Heart left ventricle (tissue), 16 donors: ENCODE measurements at regions not wholly inside any gene's neighbourhood (a gene's known extent, or its start where the extent isn't known, plus 50 kb on each side); places are given as distances from the start of the nearest gene placed in this dataset.

ENCODE experiments used
- ATAC-seq, 4 donors: fragments of 200-7000 bp; cut with Tn5 transposase; one replicate each; pipeline ENCODE4 v1.9.1; 2020 to 2022; ENCODE audit warnings: moderate library complexity in 4 of 4, mild to moderate bottlenecking in 3 of 4, moderate number of reproducible peaks in 1 of 4
- DNase-seq, 5 donors: peaks; one replicate each; pipeline ENCODE4 v3.0.0-alpha.2; 2020
- H3K27ac ChIP-seq, 12 donors: fragments of 200-600 bp; sonication (generic) in 4 of 12; one replicate each; pipeline versions ENCODE4 v1.5.0 to v1.8.0; 2016 to 2022; ENCODE audit warnings: mild to moderate bottlenecking in 2 of 12
- H3K27me3 ChIP-seq, 9 donors: fragments of 200-600 bp; sonication (generic) in 2 of 9; one replicate each; pipeline versions ENCODE4 v1.5.1 to v1.8.0; 2016 to 2022; ENCODE audit warnings: mild to moderate bottlenecking in 3 of 9
- H3K36me3 ChIP-seq, 9 donors: fragments of 200-600 bp; sonication (generic) in 2 of 9; one replicate each; pipeline versions ENCODE4 v1.5.0 to v1.8.0; 2018 to 2022; ENCODE audit warnings: mild to moderate bottlenecking in 2 of 9
- H3K4me1 ChIP-seq, 12 donors: fragments of 200-600 bp; sonication (generic) in 4 of 12; one replicate each; pipeline versions ENCODE4 v1.5.0 to v1.8.0; 2016 to 2022; ENCODE audit warnings: mild to moderate bottlenecking in 3 of 12
- H3K4me3 ChIP-seq, 12 donors: fragments of 200-600 bp; sonication (generic) in 4 of 12; one replicate each; pipeline versions ENCODE4 v1.5.0 to v1.8.0; 2017 to 2022; ENCODE audit warnings: mild to moderate bottlenecking in 9 of 12, moderate library complexity in 4 of 12
- H3K9me3 ChIP-seq, 12 donors: fragments of 200-600 bp; sonication (generic) in 4 of 12; one replicate each; pipeline versions ENCODE4 v1.5.0 to v1.8.0; 2016 to 2022; ENCODE audit warnings: mild to moderate bottlenecking in 1 of 12
- POLR2A ChIP-seq, 2 donors: fragments of 450-650 bp; IDR thresholded peaks; one replicate each; pipeline ENCODE4 v1.6.1; 2017; ENCODE audit warnings: antibody characterized with exemption in 2 of 2, mild to moderate bottlenecking in 2 of 2, moderate library complexity in 2 of 2
- WGBS, 4 donors: extraction: QIAGEN DNeasy Blood & Tissue Kit in 2 of 4; methylation state at CpG; one replicate each; pipeline versions ENCODE4 v1.1.5 to v1.1.7; 2013 to 2018; 5-methylcytosine and 5-hydroxymethylcytosine counted together
- intact Hi-C, 10 donors: fragments of 100-400 bp; cut with DNase I; formaldehyde crosslinking; loops; one replicate each; pipeline versions ENCODE4 v1.11.1 to v1.14.2; 2022
- TF ChIP-seq, protein P1 (sequence below), 12 donors: fragments of 200-600 bp; sonication (generic) in 4 of 12; IDR thresholded peaks; one replicate each; pipeline versions ENCODE4 v1.5.0 to v1.8.0; 2018 to 2022; ENCODE audit warnings: antibody characterized with exemption in 12 of 12, mild to moderate bottlenecking in 5 of 12
- donor health status: ischemic (EF 13 %, LVEDD 7.1; RV severe dilation, severe dysfunction).
- donor health status: healthy with polysubstance abuse.
- donor health status: DM: no; HTN: yes; CAD: no.
- donor health status: DM: no; HTN: no; CAD: no.
- donor health status: ischemic (EF 25% LVEDD 6.9; RV normal size, moderate dysfunction).
- donor health status: ischemic (EF 25% LVEDD 5.7; RV mildly dilated, moderate dysfunction).
- donor health status: healthy.
- donor health status: DM: yes; HTN: yes; CAD: no.
- donor health status: ischemic (EF 35%, LVEDD 5.7; RV mildly dilated, moderate dysfunction).
- donor health status: nonischemic (EF 11% LVEDD 7.7; RV severe dilation, severe dysfunction).
- donor health status: DM: yes; HTN: yes; CAD: no.
- donor health status: PGD.
- donor health status: ischemic (EF 29% LVEDD 5.4; RV normal size, mild dysfunction).
- donor health status: nonischemic (EF 23%, LVEDD 6.1; RV moderate dilation, normal function).

DNA sequence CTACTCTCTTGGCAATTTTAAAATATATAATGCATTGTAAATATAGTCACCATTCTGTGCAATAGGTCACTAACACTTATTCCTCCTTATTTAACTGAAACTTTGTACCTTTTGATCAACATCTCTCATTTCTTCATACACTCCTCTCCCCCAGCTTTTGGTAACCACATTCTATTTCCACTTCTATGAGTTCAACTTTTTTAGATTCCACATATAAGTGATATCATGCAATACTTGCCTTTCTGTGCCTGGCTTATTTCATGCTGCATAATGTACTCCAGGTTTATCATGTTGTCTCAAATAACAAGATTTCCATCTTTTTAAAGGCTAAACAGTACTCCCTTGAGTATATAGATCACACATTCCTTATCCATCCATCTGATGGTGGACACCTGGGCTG, 188.8 kb downstream of the NXNL2 start:
- Histone ChIP-seq H3K27ac (no peak overlapping the region), H3K36me3 (no peaks in the 10 kb centered on the region), H3K27me3 (peaks cover 0 to 4% (median 0%) of the 10 kb centered on the region in 9 donors), H3K9me3 (no peaks in the 10 kb centered on the region), H3K4me1 (peaks cover 0 to 8% (median 0%) of the 10 kb centered on the region in 12 donors), H3K4me3 (no peak overlapping the region)
- TF ChIP-seq, protein P1, sequence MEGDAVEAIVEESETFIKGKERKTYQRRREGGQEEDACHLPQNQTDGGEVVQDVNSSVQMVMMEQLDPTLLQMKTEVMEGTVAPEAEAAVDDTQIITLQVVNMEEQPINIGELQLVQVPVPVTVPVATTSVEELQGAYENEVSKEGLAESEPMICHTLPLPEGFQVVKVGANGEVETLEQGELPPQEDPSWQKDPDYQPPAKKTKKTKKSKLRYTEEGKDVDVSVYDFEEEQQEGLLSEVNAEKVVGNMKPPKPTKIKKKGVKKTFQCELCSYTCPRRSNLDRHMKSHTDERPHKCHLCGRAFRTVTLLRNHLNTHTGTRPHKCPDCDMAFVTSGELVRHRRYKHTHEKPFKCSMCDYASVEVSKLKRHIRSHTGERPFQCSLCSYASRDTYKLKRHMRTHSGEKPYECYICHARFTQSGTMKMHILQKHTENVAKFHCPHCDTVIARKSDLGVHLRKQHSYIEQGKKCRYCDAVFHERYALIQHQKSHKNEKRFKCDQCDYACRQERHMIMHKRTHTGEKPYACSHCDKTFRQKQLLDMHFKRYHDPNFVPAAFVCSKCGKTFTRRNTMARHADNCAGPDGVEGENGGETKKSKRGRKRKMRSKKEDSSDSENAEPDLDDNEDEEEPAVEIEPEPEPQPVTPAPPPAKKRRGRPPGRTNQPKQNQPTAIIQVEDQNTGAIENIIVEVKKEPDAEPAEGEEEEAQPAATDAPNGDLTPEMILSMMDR (IDR thresholded peaks at IDR 0.05) = no peak
- TF ChIP-seq POLR2A (IDR thresholded peaks at IDR 0.05) = no peak
- intact Hi-C loops = loop anchor here in 7 of 10 donors (2.0 to 10.0 kb wide), 6 partner anchors 61 to 281 kb away; partner anchors contain the start of gene S1PR3 (in 3 of the 7)
- no peak for DNase-seq
- no peak for ATAC-seq

DNA sequence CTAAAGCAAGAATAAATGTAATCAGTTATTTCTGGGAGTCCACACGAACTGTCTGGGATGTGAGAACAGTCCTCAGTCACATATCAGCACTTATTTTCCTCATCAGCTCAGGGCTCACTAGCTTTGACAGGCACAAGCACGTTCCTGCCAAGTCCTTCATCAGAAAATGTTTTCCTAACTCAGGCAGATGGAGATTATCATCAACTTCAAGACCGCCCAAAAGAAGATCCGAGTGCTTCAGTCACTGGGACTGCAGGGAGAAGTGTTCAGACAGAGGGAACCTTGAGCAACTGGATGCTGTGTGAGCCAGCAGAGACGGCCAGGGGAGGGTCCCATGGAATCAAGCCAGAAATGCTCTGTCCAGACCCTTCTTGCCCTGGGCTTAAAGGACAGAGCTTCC, 189.4 kb downstream of the NXNL2 start:
- 18 to 26% (median 20%) methylated on average over 5 of the region's 5 CpGs for WGBS, 4 donors
- Histone ChIP-seq H3K27ac (no peak overlapping the region), H3K4me1 (peaks cover 0 to 8% (median 0%) of the 10 kb centered on the region in 12 donors), H3K36me3 (no peaks in the 10 kb centered on the region), H3K27me3 (peaks cover 0 to 4% (median 0%) of the 10 kb centered on the region in 9 donors), H3K9me3 (no peaks in the 10 kb centered on the region), H3K4me3 (no peak overlapping the region)
- intact Hi-C loops = loop anchor here in 6 of 10 donors (5.0 to 10.0 kb wide), 5 partner anchors 60 to 280 kb away; partner anchors contain the start of gene S1PR3 (in 3 of the 6)
- TF ChIP-seq, protein P1 (IDR thresholded peaks at IDR 0.05) = no peak
- TF ChIP-seq POLR2A (IDR thresholded peaks at IDR 0.05) = no peak
- DNase-seq = no peak
- peak in 2 of 4 donors; percentile 58 to 72 for ATAC-seq

DNA sequence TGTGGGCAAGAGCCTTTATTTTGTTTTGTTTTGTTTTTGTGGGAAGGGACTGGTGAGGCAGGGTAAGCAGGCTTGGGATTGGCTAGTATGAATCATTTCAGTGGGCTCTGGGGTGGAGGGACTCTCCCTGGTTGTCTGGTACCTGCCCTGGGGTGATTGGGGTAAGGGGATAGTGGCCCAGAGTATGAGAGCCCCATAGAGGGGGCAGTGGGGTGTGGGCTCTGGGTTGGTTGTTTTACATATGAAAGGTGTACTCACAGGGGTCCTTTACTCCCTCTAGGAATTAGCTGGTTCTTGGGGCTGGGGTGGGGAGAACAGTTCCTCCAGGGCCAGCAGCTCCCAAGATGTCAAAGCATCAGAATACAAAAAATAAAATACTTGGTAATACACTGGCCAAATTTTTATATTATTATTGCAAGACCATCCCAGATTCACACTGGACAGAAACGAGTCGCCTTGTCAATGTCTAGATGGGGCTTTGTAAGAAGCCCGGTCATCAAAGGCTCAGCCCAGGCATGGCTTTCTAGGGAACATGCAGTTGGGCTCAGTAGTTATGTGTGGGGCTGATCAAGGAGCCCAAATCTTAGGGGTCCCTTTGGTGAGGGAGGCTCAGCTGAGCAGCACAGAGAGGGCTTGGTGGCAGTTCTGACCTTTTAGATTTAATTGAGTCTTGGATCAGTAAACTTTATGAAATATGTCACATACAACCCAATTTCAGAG, 190.5 kb downstream of the NXNL2 start:
- intact Hi-C loops = loop anchor here in 3 of 10 donors (10.0 kb wide), 3 partner anchors 59 to 279 kb away; partner anchors contain the start of gene S1PR3 (in 2 of the 3)
- 78 to 85% (median 80%) methylated on average over 3 of the region's 3 CpGs for WGBS, 4 donors
- Histone ChIP-seq H3K27me3 (no peaks in the 10 kb centered on the region), H3K4me3 (no peak overlapping the region), H3K36me3 (no peaks in the 10 kb centered on the region), H3K9me3 (no peaks in the 10 kb centered on the region), H3K27ac (no peak overlapping the region), H3K4me1 (peaks cover 0 to 8% (median 0%) of the 10 kb centered on the region in 12 donors)
- ATAC-seq (peak in 1 of 4 donors; percentile 30), DNase-seq (no peak)
- TF ChIP-seq POLR2A (IDR thresholded peaks at IDR 0.05) = no peak
- TF ChIP-seq, protein P1 (IDR thresholded peaks at IDR 0.05) = no peak

DNA sequence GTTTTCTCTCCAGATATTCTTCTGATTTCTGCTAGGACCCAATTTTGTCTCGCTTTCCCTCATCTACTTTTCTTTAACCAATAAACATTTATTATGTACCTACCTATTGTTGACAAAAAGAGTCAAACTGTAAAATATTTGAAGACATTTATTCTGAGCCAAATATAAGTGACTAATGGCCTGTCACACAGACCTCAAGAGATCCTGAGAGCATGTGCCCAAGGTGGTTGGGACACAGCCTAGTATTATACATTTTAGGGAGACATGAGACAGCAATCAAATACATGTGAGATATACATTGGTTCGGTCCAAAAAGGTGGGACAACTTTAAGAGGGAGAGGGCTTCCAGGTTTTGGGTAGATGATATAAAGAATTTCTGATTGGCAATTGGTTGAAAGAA, 191.8 kb downstream of the NXNL2 start:
- DNase-seq = no peak
- WGBS, 4 donors = 95 to 98% (median 97%) methylated on average over 2 of the region's 2 CpGs
- H3K27me3 ChIP-seq = no peaks in the 10 kb centered on the region
- ATAC-seq = no peak
- H3K9me3 ChIP-seq = no peaks in the 10 kb centered on the region
- peaks cover 0 to 8% (median 0%) of the 10 kb centered on the region in 12 donors for H3K4me1 ChIP-seq
- intact Hi-C loops = loop anchor here in 3 of 10 donors (10.0 kb wide), 3 partner anchors 58 to 278 kb away; partner anchors contain the start of gene S1PR3 (in 2 of the 3)
- H3K4me3 ChIP-seq = no peak overlapping the region
- no peaks in the 10 kb centered on the region for H3K36me3 ChIP-seq
- TF ChIP-seq, protein P1 (IDR thresholded peaks at IDR 0.05) = no peak
- no peak for TF ChIP-seq POLR2A (IDR thresholded peaks at IDR 0.05)
- H3K27ac ChIP-seq = no peak overlapping the region
